Neural cell (in vitro differentiated cells): ENCODE measurements at regions not wholly inside any gene's neighbourhood (a gene's known extent, or its start where the extent isn't known, plus 50 kb on each side); places are given as distances from the start of the nearest gene placed in this dataset.
A peak's percentile ranks its signal among the peaks of the same experiment; 100 is the strongest.

Source experiments
- CTCF ChIP-seq: fragments of 450-650 bp; IDR thresholded peaks from 2 replicates; pipeline ENCODE4 v1.5.1; 2014; ENCODE audit warnings: antibody characterized with exemption, mild to moderate bottlenecking, moderate library complexity; ENCODE audit not compliant: poor library complexity, severe bottlenecking
- EP300 ChIP-seq: fragments of 450-650 bp; conservative IDR thresholded peaks from 2 replicates; pipeline ENCODE4 v1.6.1; 2014; ENCODE audit warnings: antibody characterized with exemption, mild to moderate bottlenecking, moderate library complexity; ENCODE audit not compliant: poor library complexity, severe bottlenecking
- EZH2 ChIP-seq: fragments of 200-600, 300-800 bp; shearing (Covaris generic), sonication (generic); IDR thresholded peaks from 2 replicates; pipeline ENCODE4 v1.6.1; 2014; ENCODE audit warnings: antibody characterized with exemption, low read length, borderline replicate concordance, mild to moderate bottlenecking; ENCODE audit not compliant: insufficient read depth, poor library complexity, severe bottlenecking
- MXI1 ChIP-seq: fragments of 450-650 bp; conservative IDR thresholded peaks from 2 replicates; pipeline ENCODE4 v1.6.1; 2014; ENCODE audit warnings: antibody characterized with exemption, mild to moderate bottlenecking; ENCODE audit not compliant: poor library complexity, severe bottlenecking
- POLR2AphosphoS5 ChIP-seq: IDR thresholded peaks from 2 replicates; pipeline ENCODE4 v1.6.1; 2012
- SMC3 ChIP-seq: fragments of 450-650 bp; conservative IDR thresholded peaks from 2 replicates; pipeline ENCODE4 v1.6.1; 2014; ENCODE audit warnings: antibody characterized with exemption, mild to moderate bottlenecking, moderate library complexity; ENCODE audit not compliant: poor library complexity
- TAF1 ChIP-seq: IDR thresholded peaks from 2 replicates; pipeline ENCODE4 v1.6.1; 2012; ENCODE audit warnings: low read depth

GRCh38 chrX:45850775-45851433 lies 650.2 kb upstream of the DIPK2B start:
- TF ChIP-seq MXI1, result peak; percentile 52
- no peak for TF ChIP-seq POLR2AphosphoS5
- no peak for TF ChIP-seq TAF1
- TF ChIP-seq EP300, result no peak
- TF ChIP-seq EZH2, result no peak
- TF ChIP-seq CTCF, result no peak
- TF ChIP-seq SMC3, result no peak
